ENCODE measurements at regions not wholly inside any gene's neighbourhood (a gene's known extent, or its start where the extent isn't known, plus 50 kb on each side); places are given as distances from the start of the nearest gene placed in this dataset.

GRCh38 chr3:184659797-184660301 lies 52.0 kb downstream of the MAGEF1 start:
- peaks cover 0 to 37% (median 8%) of the 10 kb centered on the region in 12 donors for H3K4me1 ChIP-seq
- TF ChIP-seq POLR2A (IDR thresholded peaks at IDR 0.05) = no peak
- TF ChIP-seq, protein P1, sequence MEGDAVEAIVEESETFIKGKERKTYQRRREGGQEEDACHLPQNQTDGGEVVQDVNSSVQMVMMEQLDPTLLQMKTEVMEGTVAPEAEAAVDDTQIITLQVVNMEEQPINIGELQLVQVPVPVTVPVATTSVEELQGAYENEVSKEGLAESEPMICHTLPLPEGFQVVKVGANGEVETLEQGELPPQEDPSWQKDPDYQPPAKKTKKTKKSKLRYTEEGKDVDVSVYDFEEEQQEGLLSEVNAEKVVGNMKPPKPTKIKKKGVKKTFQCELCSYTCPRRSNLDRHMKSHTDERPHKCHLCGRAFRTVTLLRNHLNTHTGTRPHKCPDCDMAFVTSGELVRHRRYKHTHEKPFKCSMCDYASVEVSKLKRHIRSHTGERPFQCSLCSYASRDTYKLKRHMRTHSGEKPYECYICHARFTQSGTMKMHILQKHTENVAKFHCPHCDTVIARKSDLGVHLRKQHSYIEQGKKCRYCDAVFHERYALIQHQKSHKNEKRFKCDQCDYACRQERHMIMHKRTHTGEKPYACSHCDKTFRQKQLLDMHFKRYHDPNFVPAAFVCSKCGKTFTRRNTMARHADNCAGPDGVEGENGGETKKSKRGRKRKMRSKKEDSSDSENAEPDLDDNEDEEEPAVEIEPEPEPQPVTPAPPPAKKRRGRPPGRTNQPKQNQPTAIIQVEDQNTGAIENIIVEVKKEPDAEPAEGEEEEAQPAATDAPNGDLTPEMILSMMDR (IDR thresholded peaks at IDR 0.05) = no peak
- intact Hi-C loops (cut with DNase I) = no loop called here
- H3K9me3 ChIP-seq = no peaks in the 10 kb centered on the region
- WGBS, 4 donors = 57 to 70% (median 66%) methylated on average over 10 of the region's 10 CpGs
- no peak overlapping the region for H3K4me3 ChIP-seq
- no peaks in the 10 kb centered on the region for H3K36me3 ChIP-seq
- ATAC-seq = peak in 1 of 4 donors; percentile 11
- H3K27ac ChIP-seq = peak overlapping the region in 1 of 12 donors; percentile 34
- H3K27me3 ChIP-seq = no peaks in the 10 kb centered on the region
- DNase-seq = peak in 2 of 5 donors; percentile 19 to 64

DNA sequence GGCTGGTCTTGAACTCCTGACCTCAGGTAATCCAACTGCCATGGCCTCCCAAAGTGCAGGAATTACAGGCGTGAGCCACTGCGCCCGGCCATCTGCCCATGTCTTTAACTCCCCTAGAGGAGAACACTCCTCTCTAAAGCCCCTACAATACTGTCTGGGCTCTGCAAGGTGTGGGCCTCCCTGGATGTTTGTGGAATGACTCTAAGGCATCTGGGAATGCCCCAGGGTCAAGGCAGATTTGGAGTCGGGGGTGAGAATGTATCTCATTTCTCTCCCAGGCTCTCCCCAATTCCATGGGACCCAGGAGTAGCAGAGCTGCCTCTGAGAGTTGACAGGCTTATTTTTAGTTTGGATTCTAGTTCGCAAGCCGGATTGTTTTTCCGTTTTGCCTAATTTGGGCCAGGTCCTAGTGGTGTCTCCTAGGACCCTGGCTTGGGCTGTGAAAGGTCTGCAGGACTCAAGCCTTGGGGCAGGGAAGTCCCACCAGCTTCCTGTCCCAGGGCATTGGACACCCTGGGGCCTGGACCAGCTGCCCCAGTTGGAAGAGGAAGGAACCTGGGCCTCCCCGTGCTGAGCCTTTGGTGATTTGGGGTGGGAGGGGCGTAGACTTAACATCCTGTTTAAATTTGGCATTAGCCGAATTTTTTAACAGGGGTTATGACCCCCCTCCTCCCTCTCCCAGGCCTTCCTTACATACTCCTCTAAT lies 53.5 kb downstream of the MAGEF1 start:
- WGBS, 4 donors = 40 to 67% (median 62%) methylated on average over 10 of the region's 10 CpGs
- H3K27me3 ChIP-seq = no peaks in the 10 kb centered on the region
- H3K27ac ChIP-seq = peak overlapping the region in 7 of 12 donors; percentile 16 to 57 (median 46)
- no peaks in the 10 kb centered on the region for H3K36me3 ChIP-seq
- peaks cover 0 to 37% (median 8%) of the 10 kb centered on the region in 12 donors for H3K4me1 ChIP-seq
- ATAC-seq (peak in 3 of 4 donors; percentile 14 to 62 (median 54)), DNase-seq (peak in 3 of 5 donors; percentile 43 to 74 (median 54))
- H3K9me3 ChIP-seq = peaks cover 0 to 7% (median 0%) of the 10 kb centered on the region in 12 donors
- intact Hi-C loops (cut with DNase I) = no loop called here
- H3K4me3 ChIP-seq = no peak overlapping the region
- no peak for TF ChIP-seq POLR2A (IDR thresholded peaks at IDR 0.05)

- TF ChIP-seq, protein P1 (IDR thresholded peaks at IDR 0.05) = no peak
- TF ChIP-seq POLR2A (IDR thresholded peaks at IDR 0.05) = no peak
- DNase-seq (no peak), ATAC-seq (no peak)
- Histone ChIP-seq H3K27ac (peak overlapping the region in 2 of 12 donors; percentile 6 to 32), H3K36me3 (no peaks in the 10 kb centered on the region), H3K9me3 (peaks cover 0 to 7% (median 0%) of the 10 kb centered on the region in 12 donors), H3K27me3 (no peaks in the 10 kb centered on the region), H3K4me1 (peaks cover 0 to 37% (median 6%) of the 10 kb centered on the region in 12 donors), H3K4me3 (no peak overlapping the region)
- 86 to 89% (median 87%) methylated on average over 10 of the region's 10 CpGs for WGBS, 4 donors
- intact Hi-C loops (cut with DNase I) = no loop called here
Measured at GRCh38 chr3:184656829-184657681, 54.8 kb downstream of the MAGEF1 start.

DNA sequence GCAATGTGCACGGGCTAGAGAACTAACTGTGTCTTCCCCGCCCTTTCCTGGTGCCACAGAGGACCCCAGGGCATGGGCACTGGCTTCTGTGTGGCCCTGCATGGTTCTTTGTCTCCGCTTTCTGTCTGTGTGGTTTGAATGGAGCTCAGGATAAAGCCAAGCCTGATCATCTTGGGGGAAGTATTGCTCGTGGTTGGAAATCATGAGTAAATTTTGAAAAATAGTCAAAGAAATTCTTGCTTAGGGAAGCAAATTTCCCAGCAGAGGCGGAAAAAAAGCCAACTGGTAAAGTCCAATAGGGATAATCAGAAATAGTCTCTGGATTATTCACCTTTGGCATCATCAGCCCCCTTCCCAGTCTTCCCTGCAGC lies 55.4 kb downstream of the MAGEF1 start:
- Histone ChIP-seq H3K4me3 (no peak overlapping the region), H3K27me3 (no peaks in the 10 kb centered on the region), H3K36me3 (no peaks in the 10 kb centered on the region), H3K27ac (peak overlapping the region in 2 of 12 donors; percentile 6 to 32), H3K4me1 (peaks cover 0 to 37% (median 6%) of the 10 kb centered on the region in 12 donors), H3K9me3 (peaks cover 0 to 7% (median 0%) of the 10 kb centered on the region in 12 donors)
- ATAC-seq (no peak), DNase-seq (no peak)
- TF ChIP-seq, protein P1 (IDR thresholded peaks at IDR 0.05) = no peak
- TF ChIP-seq POLR2A (IDR thresholded peaks at IDR 0.05) = no peak
- 63 to 82% (median 71%) methylated on average over 5 of the region's 5 CpGs for WGBS, 4 donors
- intact Hi-C loops (cut with DNase I) = no loop called here
